ENCODE measurements at regions not wholly inside any gene's neighbourhood (a gene's known extent, or its start where the extent isn't known, plus 50 kb on each side); places are given as distances from the start of the nearest gene placed in this dataset.

DNA sequence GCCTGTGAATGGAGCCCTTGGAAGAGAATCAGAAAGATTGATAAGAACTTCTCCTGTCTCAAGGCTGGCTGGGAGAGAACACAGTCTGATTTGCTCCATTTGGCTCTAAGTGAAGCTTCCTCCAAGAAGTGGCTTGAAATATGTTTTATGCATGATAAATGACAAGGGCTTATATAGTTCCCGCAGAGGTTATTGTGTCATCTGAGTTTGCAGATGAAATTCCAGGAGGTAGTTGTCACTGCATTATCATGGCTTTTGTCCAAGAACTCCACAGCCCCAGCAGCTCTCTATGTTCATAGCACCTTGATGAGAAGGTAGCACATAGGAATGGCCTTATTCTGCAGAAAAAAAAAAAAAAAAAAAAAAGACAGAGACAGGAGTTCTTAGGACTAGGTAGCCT is 108.5 kb downstream of the DACT1 start (continued):
- TF ChIP-seq ZNF598 (CRISPR knock-in tag; IDR thresholded peaks at IDR 0.05; ENCODE audit: borderline replicate concordance): no peak
- no peak for TF ChIP-seq KLF11 (CRISPR knock-in tag; IDR thresholded peaks at IDR 0.05)
- no peak for TF ChIP-seq EEA1 (CRISPR knock-in tag; IDR thresholded peaks at IDR 0.05; ENCODE audit: borderline replicate concordance)
- TF ChIP-seq ZNF501 (CRISPR knock-in tag; IDR thresholded peaks at IDR 0.05): no peak
- no peak for TF ChIP-seq CENPBD1 (CRISPR knock-in tag; IDR thresholded peaks at IDR 0.05; ENCODE audit: borderline replicate concordance, low read depth)

- no peak for FAIRE-seq
- BruUV-seq (replicated peaks): no TSS peak
- H3K4me3 ChIP-seq (replicated peaks in 1 of 3; ENCODE audit: insufficient read depth in 1 of 3, low read depth in 2 of 3, low read length in 3 of 3): no peak overlapping the region
- H3K9ac ChIP-seq (ENCODE audit: insufficient read depth, low read depth, low read length): no peak overlapping the region
- no peak for ATAC-seq
- H3K4me1 ChIP-seq (ENCODE audit: insufficient read depth, low read length): no peaks in the 10 kb centered on the region
- no peaks in the 10 kb centered on the region for H3K9me3 ChIP-seq (ENCODE audit: low read length)
- ChIA-PET CTCF (ENCODE audit: low intra/inter-chr PET ratio, low total read pairs) (no interaction called here), POLR2A (no interaction called here)
- in situ Hi-C loops (cut with HindIII; ENCODE audit: extremely low pct_ligation_motif_present, low pct_unique_long_range_greater_than_20kb): no loop called here
- no peak overlapping the region for H2AFZ ChIP-seq (ENCODE audit: low read length)
- no peak for DNase-seq (ENCODE audit: low spot score)
- no peak overlapping the region for H3K27ac ChIP-seq (ENCODE audit: extremely low read length, insufficient read depth, low read length)
- H3K4me2 ChIP-seq (ENCODE audit: low read depth, low read length): no peak overlapping the region
- H3K27me3 ChIP-seq (ENCODE audit: control insufficient read depth in 1 of 2, insufficient read depth in 2 of 2, low read length in 2 of 2): no peaks in the 10 kb centered on the region
- no peaks in the 10 kb centered on the region for H3K36me3 ChIP-seq (replicated peaks in 1 of 2; ENCODE audit: control insufficient read depth in 1 of 2, insufficient read depth in 2 of 2, low read length in 2 of 2)
- no peaks in the 10 kb centered on the region for H4K20me1 ChIP-seq (ENCODE audit: insufficient read depth, low read length)
- intact Hi-C loops (cut with micrococcal nuclease; ENCODE audit: unreplicated experiment): no loop called here
- no peaks in the 10 kb centered on the region for H3K79me2 ChIP-seq (ENCODE audit: insufficient read depth, low read length)
- WGBS (ENCODE audit: low lambda C conversion rate): 27% methylated on average over 3 of the region's 3 CpGs
- TF ChIP-seq, protein P1, sequence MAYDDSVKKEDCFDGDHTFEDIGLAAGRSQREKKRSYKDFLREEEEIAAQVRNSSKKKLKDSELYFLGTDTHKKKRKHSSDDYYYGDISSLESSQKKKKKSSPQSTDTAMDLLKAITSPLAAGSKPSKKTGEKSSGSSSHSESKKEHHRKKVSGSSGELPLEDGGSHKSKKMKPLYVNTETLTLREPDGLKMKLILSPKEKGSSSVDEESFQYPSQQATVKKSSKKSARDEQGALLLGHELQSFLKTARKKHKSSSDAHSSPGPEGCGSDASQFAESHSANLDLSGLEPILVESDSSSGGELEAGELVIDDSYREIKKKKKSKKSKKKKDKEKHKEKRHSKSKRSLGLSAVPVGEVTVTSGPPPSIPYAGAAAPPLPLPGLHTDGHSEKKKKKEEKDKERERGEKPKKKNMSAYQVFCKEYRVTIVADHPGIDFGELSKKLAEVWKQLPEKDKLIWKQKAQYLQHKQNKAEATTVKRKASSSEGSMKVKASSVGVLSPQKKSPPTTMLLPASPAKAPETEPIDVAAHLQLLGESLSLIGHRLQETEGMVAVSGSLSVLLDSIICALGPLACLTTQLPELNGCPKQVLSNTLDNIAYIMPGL (CRISPR knock-in tag; IDR thresholded peaks at IDR 0.05; ENCODE audit: borderline replicate concordance in 1 of 2, low read depth in 1 of 2): no peak
- TF ChIP-seq EHMT2 (IDR thresholded peaks at IDR 0.05; ENCODE audit: borderline replicate concordance, low read depth, low read length): no peak
- TF ChIP-seq ZNF572 (CRISPR knock-in tag; IDR thresholded peaks at IDR 0.05): no peak
- TF ChIP-seq, protein P2, sequence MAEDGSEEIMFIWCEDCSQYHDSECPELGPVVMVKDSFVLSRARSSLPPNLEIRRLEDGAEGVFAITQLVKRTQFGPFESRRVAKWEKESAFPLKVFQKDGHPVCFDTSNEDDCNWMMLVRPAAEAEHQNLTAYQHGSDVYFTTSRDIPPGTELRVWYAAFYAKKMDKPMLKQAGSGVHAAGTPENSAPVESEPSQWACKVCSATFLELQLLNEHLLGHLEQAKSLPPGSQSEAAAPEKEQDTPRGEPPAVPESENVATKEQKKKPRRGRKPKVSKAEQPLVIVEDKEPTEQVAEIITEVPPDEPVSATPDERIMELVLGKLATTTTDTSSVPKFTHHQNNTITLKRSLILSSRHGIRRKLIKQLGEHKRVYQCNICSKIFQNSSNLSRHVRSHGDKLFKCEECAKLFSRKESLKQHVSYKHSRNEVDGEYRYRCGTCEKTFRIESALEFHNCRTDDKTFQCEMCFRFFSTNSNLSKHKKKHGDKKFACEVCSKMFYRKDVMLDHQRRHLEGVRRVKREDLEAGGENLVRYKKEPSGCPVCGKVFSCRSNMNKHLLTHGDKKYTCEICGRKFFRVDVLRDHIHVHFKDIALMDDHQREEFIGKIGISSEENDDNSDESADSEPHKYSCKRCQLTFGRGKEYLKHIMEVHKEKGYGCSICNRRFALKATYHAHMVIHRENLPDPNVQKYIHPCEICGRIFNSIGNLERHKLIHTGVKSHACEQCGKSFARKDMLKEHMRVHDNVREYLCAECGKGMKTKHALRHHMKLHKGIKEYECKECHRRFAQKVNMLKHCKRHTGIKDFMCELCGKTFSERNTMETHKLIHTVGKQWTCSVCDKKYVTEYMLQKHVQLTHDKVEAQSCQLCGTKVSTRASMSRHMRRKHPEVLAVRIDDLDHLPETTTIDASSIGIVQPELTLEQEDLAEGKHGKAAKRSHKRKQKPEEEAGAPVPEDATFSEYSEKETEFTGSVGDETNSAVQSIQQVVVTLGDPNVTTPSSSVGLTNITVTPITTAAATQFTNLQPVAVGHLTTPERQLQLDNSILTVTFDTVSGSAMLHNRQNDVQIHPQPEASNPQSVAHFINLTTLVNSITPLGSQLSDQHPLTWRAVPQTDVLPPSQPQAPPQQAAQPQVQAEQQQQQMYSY (CRISPR knock-in tag; IDR thresholded peaks at IDR 0.05): no peak
- no peak for TF ChIP-seq ZNF562 (CRISPR knock-in tag; IDR thresholded peaks at IDR 0.05; ENCODE audit: borderline replicate concordance)
- no peak for TF ChIP-seq ZSCAN21 (CRISPR knock-in tag; IDR thresholded peaks at IDR 0.05; ENCODE audit: borderline replicate concordance)
- TF ChIP-seq ZFP62 (CRISPR knock-in tag; IDR thresholded peaks at IDR 0.05): no peak
- no peak for TF ChIP-seq ZNF530 (CRISPR knock-in tag; IDR thresholded peaks at IDR 0.05; ENCODE audit: low read depth)
- no peak for TF ChIP-seq ZNF672 (CRISPR knock-in tag; IDR thresholded peaks at IDR 0.05)
- no peak for TF ChIP-seq ZSCAN29 (CRISPR knock-in tag; conservative IDR thresholded peaks at IDR 0.05)
- no peak for TF ChIP-seq SAP130 (CRISPR knock-in tag; IDR thresholded peaks at IDR 0.05; ENCODE audit: low read depth)
- TF ChIP-seq HOXA9 (CRISPR knock-in tag; IDR thresholded peaks at IDR 0.05; ENCODE audit: borderline replicate concordance): no peak
- no peak for TF ChIP-seq CHD4 (IDR thresholded peaks at IDR 0.05; ENCODE audit: borderline replicate concordance, low read length)
- TF ChIP-seq MLLT10 (CRISPR knock-in tag; IDR thresholded peaks at IDR 0.05): no peak
- no peak for TF ChIP-seq ZNF792 (CRISPR knock-in tag; IDR thresholded peaks at IDR 0.05)
- no peak for TF ChIP-seq ZNF251 (CRISPR knock-in tag; IDR thresholded peaks at IDR 0.05)
Observed at GRCh38 chr14:58746701-58747100, 108.9 kb downstream of the DACT1 start.

Data from HepG2 (cell line).